SJSA1 (cell line): ENCODE measurements at regions not wholly inside any gene's neighbourhood (a gene's known extent, or its start where the extent isn't known, plus 50 kb on each side); places are given as distances from the start of the nearest gene placed in this dataset.
A peak's percentile ranks its signal among the peaks of the same experiment; 100 is the strongest.

Source experiments
- DNase-seq, 2 experiments: peaks; one replicate each; pipeline ENCODE4 v3.0.0-alpha.2; 2015 to 2020; ENCODE audit warnings: low spot score in 2 of 2, low read depth in 1 of 2
- H3K27ac ChIP-seq: fragments of 250-450 bp; sonication (Bioruptor Pico); 2 replicates; pipeline ENCODE4 v1.5.1; 2020; ENCODE audit warnings: mild to moderate bottlenecking, moderate library complexity
- H3K27me3 ChIP-seq: fragments of 250-450 bp; sonication (Bioruptor Pico); replicated peaks from 2 replicates; pipeline ENCODE4 v1.5.1; 2020; ENCODE audit warnings: mild to moderate bottlenecking, moderate library complexity
- H3K36me3 ChIP-seq: fragments of 250-450 bp; sonication (Bioruptor Pico); 2 replicates; pipeline ENCODE4 v1.5.1; 2020; ENCODE audit warnings: mild to moderate bottlenecking
- H3K4me1 ChIP-seq: fragments of 250-450 bp; sonication (Bioruptor Pico); replicated peaks from 2 replicates; pipeline ENCODE4 v1.6.1; 2021; ENCODE audit warnings: mild to moderate bottlenecking
- H3K4me3 ChIP-seq: fragments of 250-450 bp; sonication (Bioruptor Pico); 2 replicates; pipeline ENCODE4 v1.5.1; 2020; ENCODE audit warnings: mild to moderate bottlenecking
- H3K9me3 ChIP-seq: fragments of 250-450 bp; sonication (Bioruptor Pico); replicated peaks from 2 replicates; pipeline ENCODE4 v1.5.1; 2020; ENCODE audit warnings: mild to moderate bottlenecking

DNA sequence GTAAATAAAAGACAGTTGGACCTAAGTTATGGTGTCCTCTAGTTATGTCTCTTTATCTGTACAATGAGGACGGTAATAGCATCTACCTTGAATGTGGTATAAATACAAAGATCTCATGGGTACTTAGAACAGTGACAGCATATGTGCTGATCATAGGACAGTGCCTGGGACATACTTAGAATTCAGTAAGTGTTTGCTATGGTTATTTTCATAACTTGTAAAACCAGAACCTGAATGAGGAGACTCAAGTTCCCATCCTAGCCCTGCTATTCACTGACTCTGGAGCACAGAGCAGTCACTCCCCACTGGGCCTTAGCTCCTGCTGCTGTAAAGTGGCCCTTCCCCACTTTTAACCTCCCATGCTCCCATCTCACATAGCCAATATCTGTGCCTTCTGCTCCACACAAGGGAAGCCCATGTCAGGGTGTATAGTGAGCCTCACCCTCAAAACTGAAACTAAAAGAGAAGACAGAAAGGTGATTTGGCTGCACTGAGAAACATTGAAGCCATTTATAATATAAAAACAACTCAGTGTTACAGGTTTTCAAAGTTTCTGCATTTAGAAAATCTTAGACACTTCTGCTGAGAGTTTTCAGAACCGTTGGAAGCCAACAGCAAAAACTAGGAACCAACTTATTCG lies 225.4 kb upstream of the UBE2E2 start:
- Histone ChIP-seq H3K4me1 (peaks cover 9% of the 10 kb centered on the region), H3K27ac (no peak overlapping the region), H3K36me3 (no peaks in the 10 kb centered on the region), H3K9me3 (no peaks in the 10 kb centered on the region), H3K4me3 (no peak overlapping the region), H3K27me3 (no peaks in the 10 kb centered on the region)
- DNase-seq = no peak

DNA sequence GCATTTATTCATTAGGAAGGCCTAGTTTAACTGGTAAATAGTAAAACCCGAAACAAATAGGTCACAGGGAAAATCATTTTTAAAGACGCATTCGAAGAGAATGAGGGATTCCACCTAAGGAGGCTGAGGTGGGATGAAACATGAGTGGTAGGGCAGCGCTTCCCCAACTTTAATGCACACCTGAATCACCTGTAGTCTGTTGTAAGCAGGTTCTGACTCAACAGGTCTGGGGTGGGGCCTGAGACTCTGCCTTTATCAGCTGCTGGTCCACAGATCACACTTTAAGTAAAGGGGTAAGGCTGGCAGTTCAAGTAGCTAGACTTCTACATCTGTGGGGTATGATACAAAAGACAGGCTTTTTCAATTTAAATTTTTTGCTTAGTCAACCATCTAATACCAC lies 223.5 kb upstream of the UBE2E2 start:
- DNase-seq = no peak
- Histone ChIP-seq H3K4me3 (no peak overlapping the region), H3K4me1 (peaks cover 9% of the 10 kb centered on the region), H3K27me3 (no peaks in the 10 kb centered on the region; the same call in 1 of the 2 replicates), H3K9me3 (no peaks in the 10 kb centered on the region), H3K36me3 (no peaks in the 10 kb centered on the region), H3K27ac (peak overlapping the region; percentile 36; the same call in 1 of the 2 replicates)

DNA sequence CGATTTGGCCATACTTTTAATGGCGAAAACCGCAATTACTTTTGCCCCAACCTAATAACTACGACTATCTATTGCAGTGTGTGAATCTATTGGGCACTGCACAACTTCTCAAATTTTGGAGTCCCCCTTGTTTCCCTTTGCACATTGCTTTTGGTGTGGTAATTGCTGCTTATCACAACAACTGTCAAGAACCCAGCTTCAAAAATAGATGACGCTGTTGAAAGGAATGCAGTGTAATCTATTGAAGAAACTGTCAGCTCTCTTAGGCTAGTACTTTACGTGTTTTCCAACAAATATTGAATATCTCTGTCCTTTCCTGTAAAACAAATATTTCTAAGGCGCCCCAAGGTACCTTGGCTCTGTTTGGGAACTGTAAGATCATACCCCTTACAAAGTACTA lies 222.8 kb upstream of the UBE2E2 start:
- peak overlapping the region; percentile 36 for H3K27ac ChIP-seq
- no peaks in the 10 kb centered on the region for H3K36me3 ChIP-seq
- peak in 1 of 2 experiments; percentile 57 for DNase-seq
- no peak overlapping the region for H3K4me3 ChIP-seq
- H3K27me3 ChIP-seq = no peaks in the 10 kb centered on the region; the same call in 1 of the 2 replicates
- H3K4me1 ChIP-seq = peaks cover 9% of the 10 kb centered on the region
- H3K9me3 ChIP-seq = no peaks in the 10 kb centered on the region

DNA sequence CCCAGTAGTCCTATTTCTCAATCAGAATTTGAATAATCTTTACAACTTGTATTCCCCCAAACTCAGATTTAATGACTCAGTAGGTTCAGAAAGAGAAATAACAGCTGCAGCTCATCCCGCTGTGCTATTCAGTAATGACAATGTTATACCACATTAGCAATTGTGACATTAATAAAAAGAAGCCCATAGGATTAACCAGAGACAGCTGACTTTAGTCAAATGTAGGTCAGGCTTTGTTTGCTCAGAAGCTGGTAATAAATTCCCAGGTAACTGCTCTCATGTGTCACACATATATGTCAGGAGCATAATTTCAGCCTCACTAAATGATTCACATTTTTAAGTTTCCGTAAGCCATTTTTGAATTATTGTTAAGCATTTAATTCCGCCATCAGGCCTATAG lies 222.0 kb upstream of the UBE2E2 start:
- H3K4me1 ChIP-seq = peaks cover 9% of the 10 kb centered on the region
- no peaks in the 10 kb centered on the region for H3K9me3 ChIP-seq
- H3K4me3 ChIP-seq = no peak overlapping the region
- no peak overlapping the region for H3K27ac ChIP-seq
- DNase-seq = no peak
- H3K27me3 ChIP-seq = no peaks in the 10 kb centered on the region; the same call in 1 of the 2 replicates
- no peaks in the 10 kb centered on the region for H3K36me3 ChIP-seq

DNA sequence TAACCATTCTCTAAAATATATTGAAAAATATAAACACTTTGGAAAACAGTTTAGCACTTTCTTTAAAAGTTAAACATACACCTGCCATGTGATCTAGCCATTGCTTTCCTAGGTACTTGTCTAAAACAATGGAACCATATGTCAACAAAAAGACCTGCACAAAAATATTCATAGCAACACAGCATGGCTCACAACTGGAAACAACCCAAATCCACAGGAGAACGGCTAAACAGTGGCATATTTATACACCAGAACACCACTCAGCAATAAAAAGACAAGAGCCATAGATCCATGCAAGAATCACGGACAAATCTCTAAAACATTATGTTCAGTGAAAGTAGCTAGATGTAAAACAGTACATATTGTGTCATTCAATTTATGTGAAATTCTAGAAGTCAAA lies 221.3 kb upstream of the UBE2E2 start:
- Histone ChIP-seq H3K4me3 (no peak overlapping the region), H3K36me3 (no peaks in the 10 kb centered on the region), H3K4me1 (peaks cover 9% of the 10 kb centered on the region), H3K27ac (no peak overlapping the region), H3K27me3 (no peaks in the 10 kb centered on the region; the same call in 1 of the 2 replicates), H3K9me3 (no peaks in the 10 kb centered on the region)
- DNase-seq = no peak

DNA sequence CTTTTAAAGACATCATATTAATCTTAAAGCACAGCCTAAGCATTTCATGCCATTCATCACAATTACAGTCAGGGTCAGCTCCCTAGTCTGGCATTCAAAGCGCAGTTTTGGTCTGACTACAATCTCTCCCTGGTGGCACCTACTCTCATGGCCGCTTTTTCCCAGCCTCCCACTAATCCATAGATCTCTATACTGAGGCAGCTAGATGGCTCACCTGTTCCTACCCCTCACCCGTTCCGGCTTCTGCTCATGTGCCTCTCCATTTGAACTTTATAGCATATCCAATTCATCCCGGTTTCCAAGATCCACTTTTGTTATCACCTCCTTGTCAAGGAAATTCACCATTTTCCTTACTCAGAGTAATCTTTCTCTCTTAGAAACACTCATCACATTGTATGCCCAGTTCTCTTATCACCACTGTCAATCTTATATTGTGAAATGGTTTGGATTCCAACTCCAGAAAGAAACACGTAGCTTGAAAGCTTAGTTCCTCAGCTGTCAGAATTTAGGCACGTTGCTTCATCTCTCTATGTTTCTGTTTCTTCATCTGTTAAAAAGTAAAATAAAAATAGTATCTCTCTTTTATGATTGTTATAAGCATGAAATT lies 220.0 kb upstream of the UBE2E2 start:
- H3K27ac ChIP-seq = no peak overlapping the region
- H3K4me3 ChIP-seq = no peak overlapping the region
- H3K36me3 ChIP-seq = no peaks in the 10 kb centered on the region
- no peak for DNase-seq
- peaks cover 9% of the 10 kb centered on the region for H3K4me1 ChIP-seq
- no peaks in the 10 kb centered on the region for H3K9me3 ChIP-seq
- no peaks in the 10 kb centered on the region; the same call in 1 of the 2 replicates for H3K27me3 ChIP-seq

DNA sequence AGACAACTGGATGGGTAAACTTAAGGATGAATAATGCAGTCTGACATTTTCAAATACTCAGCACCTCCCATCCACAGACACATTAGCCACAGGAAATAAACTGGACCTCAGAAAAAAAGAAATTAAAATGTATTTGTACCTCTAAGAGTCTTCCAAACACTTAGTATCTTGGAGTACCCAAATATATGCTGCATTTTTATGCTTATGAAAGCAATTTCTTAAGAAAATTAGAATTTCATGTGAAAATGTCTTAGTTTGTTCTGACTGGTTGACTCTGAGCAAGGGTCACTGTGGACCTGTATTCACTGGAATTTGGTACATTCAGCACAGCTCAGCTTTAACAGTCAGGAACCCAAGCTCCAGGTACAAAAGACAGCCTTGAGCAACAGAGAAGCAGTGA lies 216.2 kb upstream of the UBE2E2 start:
- no peaks in the 10 kb centered on the region; the same call in 1 of the 2 replicates for H3K27me3 ChIP-seq
- no peak overlapping the region for H3K27ac ChIP-seq
- H3K9me3 ChIP-seq = no peaks in the 10 kb centered on the region
- no peaks in the 10 kb centered on the region for H3K36me3 ChIP-seq
- no peak overlapping the region for H3K4me3 ChIP-seq
- H3K4me1 ChIP-seq = no peaks in the 10 kb centered on the region
- no peak for DNase-seq

DNA sequence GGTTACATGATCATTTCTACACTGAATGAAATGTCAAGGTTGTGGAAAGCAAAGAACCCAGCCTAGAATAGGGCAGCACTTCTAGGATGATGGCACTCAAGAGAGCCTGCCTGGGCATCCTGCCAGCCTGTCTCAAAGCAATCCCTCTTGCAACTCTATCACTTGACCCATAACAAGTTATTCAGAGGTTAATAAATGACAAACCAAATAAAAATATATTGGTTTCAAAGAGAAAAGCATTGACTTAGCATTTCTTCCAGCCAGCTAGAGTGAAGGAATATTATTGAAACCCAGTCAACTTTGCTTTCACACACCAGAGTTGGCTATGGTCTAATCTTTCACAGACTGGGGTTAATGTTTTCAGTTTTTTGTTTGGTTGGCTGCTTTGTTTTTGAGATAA lies 214.6 kb upstream of the UBE2E2 start:
- Histone ChIP-seq H3K27ac (no peak overlapping the region), H3K27me3 (no peaks in the 10 kb centered on the region; the same call in 1 of the 2 replicates), H3K4me1 (no peaks in the 10 kb centered on the region), H3K36me3 (no peaks in the 10 kb centered on the region), H3K9me3 (no peaks in the 10 kb centered on the region), H3K4me3 (no peak overlapping the region)
- no peak for DNase-seq

DNA sequence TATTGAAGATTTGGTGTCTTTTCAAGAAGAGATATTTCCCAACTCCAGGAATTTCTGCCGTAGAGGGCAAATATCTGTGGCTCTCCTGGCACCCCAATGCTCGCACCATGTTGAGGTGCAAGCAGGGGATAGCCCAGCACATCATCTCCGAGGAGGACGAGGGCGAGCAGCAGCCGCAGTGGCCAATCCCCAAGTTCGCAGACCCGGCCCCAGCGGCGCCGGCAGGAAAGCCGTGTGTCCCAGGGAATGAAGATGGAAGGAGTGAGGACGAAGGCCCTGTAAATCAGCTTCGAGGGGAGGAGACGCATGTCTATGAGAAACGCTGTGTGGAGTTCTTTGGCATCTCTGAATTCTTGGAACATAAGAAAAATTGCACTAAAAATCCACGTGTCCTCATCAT lies 213.4 kb upstream of the UBE2E2 start:
- H3K36me3 ChIP-seq = no peaks in the 10 kb centered on the region
- no peak overlapping the region for H3K27ac ChIP-seq
- no peaks in the 10 kb centered on the region for H3K9me3 ChIP-seq
- DNase-seq = no peak
- H3K27me3 ChIP-seq = no peaks in the 10 kb centered on the region
- no peaks in the 10 kb centered on the region for H3K4me1 ChIP-seq
- H3K4me3 ChIP-seq = no peak overlapping the region

DNA sequence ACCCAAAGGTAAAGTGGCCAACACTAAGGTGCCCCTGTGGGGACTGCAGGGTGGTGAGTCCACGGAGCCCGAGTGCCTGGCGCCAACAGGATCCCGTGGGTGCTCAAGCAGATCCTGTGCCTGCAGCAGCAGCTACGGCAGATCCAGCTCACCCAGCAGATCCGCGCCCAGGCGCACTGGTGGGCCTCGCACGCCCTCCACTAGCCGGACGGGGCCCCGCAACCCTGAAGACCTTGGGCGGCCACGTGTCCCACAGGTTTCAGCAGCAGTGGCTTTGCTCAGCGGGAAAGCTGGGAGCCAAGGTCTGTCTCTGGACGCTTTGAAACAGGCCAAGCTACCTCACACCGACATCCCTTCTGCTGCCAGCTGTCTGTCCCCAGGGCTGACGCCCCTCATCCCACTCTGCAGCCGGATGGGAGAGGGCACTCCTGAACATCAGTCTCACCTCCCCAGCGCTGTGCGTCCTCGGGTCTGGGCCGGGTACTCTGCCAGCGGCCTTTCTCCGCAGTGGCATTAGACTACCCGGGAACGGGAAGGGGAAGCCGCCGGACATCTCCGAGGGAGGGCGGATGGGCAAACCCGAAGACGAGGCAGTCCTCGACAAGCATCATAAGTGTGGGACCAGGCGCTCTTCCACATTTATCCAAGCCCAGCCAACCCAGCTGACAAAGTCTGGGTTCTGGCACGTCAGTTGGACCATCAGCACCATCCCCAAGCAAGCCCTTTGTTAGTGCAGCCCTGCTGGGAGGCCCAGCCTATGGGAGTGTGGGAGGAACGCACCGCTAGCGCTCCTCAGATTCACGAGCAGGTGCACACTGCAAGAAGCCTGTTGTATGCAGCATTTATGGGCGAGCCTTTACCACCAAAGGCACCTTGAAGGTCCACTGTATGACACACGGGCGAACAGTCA lies 212.6 kb upstream of the UBE2E2 start:
- Histone ChIP-seq H3K4me1 (no peaks in the 10 kb centered on the region), H3K9me3 (no peaks in the 10 kb centered on the region), H3K27ac (no peak overlapping the region), H3K27me3 (no peaks in the 10 kb centered on the region), H3K36me3 (no peaks in the 10 kb centered on the region), H3K4me3 (no peak overlapping the region)
- DNase-seq = no peak

DNA sequence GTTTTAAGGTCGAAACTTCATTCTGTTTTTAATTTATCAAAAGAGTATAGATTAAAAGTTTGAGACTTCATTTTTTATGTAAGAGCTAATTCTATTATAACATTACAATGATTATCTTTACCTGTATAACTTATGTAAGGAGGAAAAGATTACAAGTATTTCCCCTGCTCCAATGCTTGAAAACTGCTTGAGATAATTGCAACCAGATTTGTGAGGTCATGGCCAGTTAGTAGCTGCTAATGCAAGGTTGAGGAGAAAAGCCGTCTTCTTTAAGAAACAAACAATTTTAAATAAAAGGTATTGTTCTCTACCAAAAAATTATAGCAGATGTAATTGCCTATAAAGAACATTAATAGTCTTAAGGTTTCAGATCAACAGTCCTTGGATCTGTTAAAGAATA lies 208.3 kb upstream of the UBE2E2 start:
- no peaks in the 10 kb centered on the region for H3K27me3 ChIP-seq
- no peak for DNase-seq

DNA sequence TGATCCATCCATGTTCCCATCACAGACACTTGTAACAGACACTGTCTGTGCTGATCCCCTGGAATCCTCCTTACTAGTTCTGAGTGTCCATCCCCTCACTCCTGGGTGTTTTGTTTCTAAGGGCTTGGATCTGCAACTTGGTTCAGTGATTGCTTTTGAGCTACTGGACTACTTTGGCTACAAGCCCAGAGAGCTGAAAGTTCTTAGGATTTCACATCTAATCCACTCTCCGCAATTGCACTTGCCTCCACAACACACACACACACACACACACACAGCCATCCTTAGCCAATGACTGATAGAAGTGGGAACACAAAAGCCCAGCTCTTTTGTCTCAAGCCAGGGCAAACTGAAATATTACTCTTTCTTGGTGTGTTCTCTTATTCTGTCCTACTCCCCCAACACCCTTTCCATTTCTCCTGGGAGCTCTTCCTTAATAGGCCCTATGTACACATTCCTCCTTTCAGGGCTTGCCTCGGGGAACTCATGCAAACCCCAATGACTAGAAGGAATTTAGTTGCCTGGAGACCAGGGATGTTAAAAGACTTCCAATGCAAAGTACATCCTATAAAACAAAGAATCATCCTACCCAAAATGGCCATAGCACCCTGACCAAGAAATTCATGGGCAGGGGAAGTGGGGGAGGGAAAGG lies 206.1 kb upstream of the UBE2E2 start:
- Histone ChIP-seq H3K4me1 (no peaks in the 10 kb centered on the region), H3K36me3 (no peaks in the 10 kb centered on the region), H3K9me3 (no peaks in the 10 kb centered on the region), H3K27me3 (no peaks in the 10 kb centered on the region), H3K4me3 (no peak overlapping the region), H3K27ac (no peak overlapping the region)
- DNase-seq = no peak

More for the DNA sequence above, 208.3 kb upstream of the UBE2E2 start:
- no peaks in the 10 kb centered on the region for H3K9me3 ChIP-seq
- H3K27ac ChIP-seq = no peak overlapping the region
- no peaks in the 10 kb centered on the region for H3K36me3 ChIP-seq
- H3K4me3 ChIP-seq = no peak overlapping the region
- H3K4me1 ChIP-seq = no peaks in the 10 kb centered on the region

DNA sequence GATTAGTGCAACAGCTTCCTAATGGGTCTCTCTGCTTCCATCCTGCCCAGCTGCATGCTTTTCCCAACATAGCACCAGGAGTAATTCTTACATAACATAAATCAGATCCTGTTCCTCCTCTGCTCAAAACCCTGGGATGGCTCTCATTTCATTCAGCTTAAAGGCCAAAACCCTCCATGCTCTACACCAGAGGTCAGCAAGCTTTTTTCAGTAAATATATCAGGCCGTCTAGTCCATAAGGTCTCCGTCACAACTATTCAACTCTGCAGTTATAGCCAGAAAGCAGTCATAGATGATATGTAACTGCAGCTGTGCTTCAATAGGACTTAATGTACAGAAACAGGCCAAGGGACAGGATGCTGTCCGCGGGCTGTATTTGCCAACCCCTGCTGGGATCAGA lies 202.8 kb upstream of the UBE2E2 start:
- no peaks in the 10 kb centered on the region for H3K36me3 ChIP-seq
- H3K27ac ChIP-seq = no peak overlapping the region

More for the DNA sequence above, 202.8 kb upstream of the UBE2E2 start:
- Histone ChIP-seq H3K4me3 (no peak overlapping the region), H3K27me3 (no peaks in the 10 kb centered on the region), H3K9me3 (no peaks in the 10 kb centered on the region), H3K4me1 (peaks cover 11% of the 10 kb centered on the region)
- DNase-seq = no peak
